H9 (cell line): ENCODE measurements at regions not wholly inside any gene's neighbourhood (a gene's known extent, or its start where the extent isn't known, plus 50 kb on each side); places are given as distances from the start of the nearest gene placed in this dataset.

Experiments
- DNase-seq: peaks from one replicate; pipeline ENCODE4 v3.0.0-alpha.2; 2017
- H2AFZ ChIP-seq: one replicate; pipeline ENCODE4 v1.6.1; 2013; ENCODE audit warnings: mild to moderate bottlenecking, low read length, control low read depth, moderate library complexity
- H2AK5ac ChIP-seq: 2 replicates; pipeline ENCODE4 v1.6.1; 2013; ENCODE audit warnings: low read length, control low read depth, mixed read lengths; ENCODE audit not compliant: insufficient read length
- H2BK120ac ChIP-seq: one replicate; pipeline ENCODE4 v1.6.1; 2013; ENCODE audit warnings: low read depth, mild to moderate bottlenecking, low read length, control low read depth, inconsistent platforms; ENCODE audit not compliant: poor library complexity, severe bottlenecking
- H2BK12ac ChIP-seq: 2 replicates; pipeline ENCODE4 v1.6.1; 2013; ENCODE audit warnings: low read length, control low read depth, mixed read lengths, low read depth; ENCODE audit not compliant: insufficient read length
- H2BK15ac ChIP-seq: 2 replicates; pipeline ENCODE4 v1.6.1; 2013; ENCODE audit warnings: low read depth, low read length, control low read depth
- H2BK20ac ChIP-seq: one replicate; pipeline ENCODE4 v1.6.1; 2013; ENCODE audit warnings: low read depth, mild to moderate bottlenecking, low read length, control low read depth, inconsistent platforms; ENCODE audit not compliant: poor library complexity, severe bottlenecking
- H2BK5ac ChIP-seq: 2 replicates; pipeline ENCODE4 v1.6.1; 2013; ENCODE audit warnings: low read length, control low read depth, mixed read lengths; ENCODE audit not compliant: insufficient read length
- H3K14ac ChIP-seq: 2 replicates; pipeline ENCODE4 v1.6.1; 2013; ENCODE audit warnings: low read length, control low read depth; ENCODE audit not compliant: insufficient read depth
- H3K18ac ChIP-seq: 2 replicates; pipeline ENCODE4 v1.6.1; 2013; ENCODE audit warnings: low read depth, mild to moderate bottlenecking, mixed read lengths, low read length, control low read depth; ENCODE audit not compliant: insufficient read length
- H3K23ac ChIP-seq: 2 replicates; pipeline ENCODE4 v1.6.1; 2013; ENCODE audit warnings: low read length, control low read depth, mixed read lengths, low read depth; ENCODE audit not compliant: insufficient read length
- H3K23me2 ChIP-seq: 2 replicates; pipeline ENCODE4 v1.6.1; 2013; ENCODE audit warnings: low read depth, mild to moderate bottlenecking, mixed read lengths, low read length, control low read depth; ENCODE audit not compliant: insufficient read length, poor library complexity, severe bottlenecking
- H3K27ac ChIP-seq: 2 replicates; pipeline ENCODE4 v1.5.1; 2013; ENCODE audit warnings: low read length, control low read depth, mixed read lengths, low read depth; ENCODE audit not compliant: insufficient read length
- H3K27me3 ChIP-seq: 2 replicates; pipeline ENCODE4 v1.6.1; 2013; ENCODE audit warnings: low read length, control low read depth, inconsistent platforms; ENCODE audit not compliant: insufficient read depth
- H3K4ac ChIP-seq: 2 replicates; pipeline ENCODE4 v1.6.1; 2013; ENCODE audit warnings: low read depth, mild to moderate bottlenecking, control low read depth, inconsistent platforms, low read length, moderate library complexity
- H3K4me1 ChIP-seq: 2 replicates; pipeline ENCODE4 v1.6.1; 2013; ENCODE audit warnings: low read length, control low read depth, inconsistent platforms; ENCODE audit not compliant: insufficient read depth
- H3K4me2 ChIP-seq: 2 replicates; pipeline ENCODE4 v1.6.1; 2013; ENCODE audit warnings: low read length, control low read depth, mixed read lengths; ENCODE audit not compliant: insufficient read length, insufficient read depth
- H3K56ac ChIP-seq: 2 replicates; pipeline ENCODE4 v1.6.1; 2013; ENCODE audit warnings: low read depth, mild to moderate bottlenecking, mixed read lengths, low read length, control low read depth; ENCODE audit not compliant: insufficient read length
- H3K79me1 ChIP-seq: 2 replicates; pipeline ENCODE4 v1.6.1; 2013; ENCODE audit warnings: low read depth, mild to moderate bottlenecking, moderate library complexity, low read length, control low read depth, inconsistent platforms; ENCODE audit not compliant: insufficient read depth, poor library complexity, severe bottlenecking
- H3K79me2 ChIP-seq: 2 replicates; pipeline ENCODE4 v1.6.1; 2013; ENCODE audit warnings: low read length, control low read depth, inconsistent platforms; ENCODE audit not compliant: insufficient read depth
- H3K9ac ChIP-seq: 2 replicates; pipeline ENCODE4 v1.6.1; 2013; ENCODE audit warnings: low read length, control low read depth, mixed read lengths; ENCODE audit not compliant: insufficient read length; ENCODE audit errors: extremely low read depth
- H3K9me3 ChIP-seq: one replicate; pipeline ENCODE4 v1.6.1; 2013; ENCODE audit warnings: low read depth, low read length, inconsistent platforms; ENCODE audit not compliant: control insufficient read depth
- H3T11ph ChIP-seq: one replicate; pipeline ENCODE4 v1.6.1; 2013; ENCODE audit warnings: mild to moderate bottlenecking, low read length, control low read depth, inconsistent platforms
- H4K20me1 ChIP-seq: one replicate; pipeline ENCODE4 v1.6.1; 2013; ENCODE audit not compliant: control insufficient read depth, insufficient read length, insufficient read depth
- H4K5ac ChIP-seq: 2 replicates; pipeline ENCODE4 v1.6.1; 2013; ENCODE audit warnings: low read depth, mild to moderate bottlenecking, mixed read lengths, low read length, control low read depth; ENCODE audit not compliant: insufficient read length
- H4K8ac ChIP-seq: replicated peaks from 2 replicates; pipeline ENCODE4 v1.6.1; 2013; ENCODE audit warnings: low read length, control low read depth, mixed read lengths, low read depth; ENCODE audit not compliant: insufficient read length
- H4K91ac ChIP-seq: 2 replicates; pipeline ENCODE4 v1.6.1; 2013; ENCODE audit warnings: low read depth, mild to moderate bottlenecking, moderate library complexity, mixed read lengths, low read length, control low read depth; ENCODE audit not compliant: insufficient read length
- H3K27ac Mint-ChIP-seq, 3 experiments: 2 replicates in 2 of 3; 3 replicates in 1 of 3; pipeline ENCODE4 v1.8.0; 2020 to 2021; ENCODE audit warnings: mixed read lengths in 3 of 3, mild to moderate bottlenecking in 1 of 3, moderate library complexity in 1 of 3
- H3K27me3 Mint-ChIP-seq: 2 replicates; pipeline ENCODE4 v1.8.0; 2021; ENCODE audit warnings: low read depth, mild to moderate bottlenecking, moderate library complexity, mixed read lengths
- H3K36me3 Mint-ChIP-seq, 3 experiments: 2 replicates in 2 of 3; 3 replicates in 1 of 3; pipeline ENCODE4 v1.8.0; 2020 to 2021; ENCODE audit warnings: low read depth in 3 of 3, mixed read lengths in 3 of 3; ENCODE audit not compliant: insufficient read depth in 1 of 3
- H3K4me1 Mint-ChIP-seq, 2 experiments: 2 replicates each; pipeline ENCODE4 v1.8.0; 2020; ENCODE audit warnings: mixed read lengths in 2 of 2
- H3K4me3 Mint-ChIP-seq, 2 experiments: 2 replicates in 1 of 2; 3 replicates in 1 of 2; pipeline ENCODE4 v1.8.0; 2020 to 2021; ENCODE audit warnings: mild to moderate bottlenecking in 2 of 2, mixed read lengths in 2 of 2, moderate library complexity in 1 of 2
- H3K9me3 Mint-ChIP-seq, 2 experiments: 2 replicates in 1 of 2; 3 replicates in 1 of 2; pipeline ENCODE4 v1.8.0; 2020; ENCODE audit warnings: mild to moderate bottlenecking in 2 of 2, mixed read lengths in 2 of 2, moderate library complexity in 1 of 2
- CTCF ChIP-seq: fragments of 200-600 bp; sonication (generic); conservative IDR thresholded peaks from 3 replicates; pipeline ENCODE4 v1.8.0; 2021; ENCODE audit warnings: antibody characterized with exemption, mild to moderate bottlenecking
- WGBS: extraction: QIAGEN DNeasy Blood & Tissue Kit; methylation state at CpG from one replicate; pipeline ENCODE4 v1.1.7; 2013; ENCODE audit warnings: missing lambda C conversion rate, low lambda C conversion rate, mixed read lengths; ENCODE audit not compliant: insufficient read length; ENCODE audit errors: extremely low coverage; 5-methylcytosine and 5-hydroxymethylcytosine counted together

- H2BK20ac ChIP-seq: no peak overlapping the region
- H3K4me1 Mint-ChIP-seq: no peaks in the 10 kb centered on the region
- H3K14ac ChIP-seq: no peak overlapping the region
- no CpG with 5 or more reads among the region's 2 CpGs for WGBS
- H2AK5ac ChIP-seq: no peak overlapping the region
- no peak overlapping the region for H3K23ac ChIP-seq
- H4K5ac ChIP-seq: no peak overlapping the region
- no peaks in the 10 kb centered on the region for H3K79me1 ChIP-seq
- H2AFZ ChIP-seq: no peak overlapping the region
- H3K56ac ChIP-seq: no peak overlapping the region
- no peak for DNase-seq
- H3K4me2 ChIP-seq: no peak overlapping the region
- no peaks in the 10 kb centered on the region for H3K27me3 ChIP-seq
- H3K27ac Mint-ChIP-seq: no peak overlapping the region
- TF ChIP-seq CTCF: no peak
- no peak overlapping the region for H4K8ac ChIP-seq
- no peaks in the 10 kb centered on the region for H3K79me2 ChIP-seq
- H2BK15ac ChIP-seq: no peak overlapping the region
- no peak overlapping the region for H3K4me3 Mint-ChIP-seq
- no peaks in the 10 kb centered on the region for H3K36me3 Mint-ChIP-seq
- H2BK12ac ChIP-seq: no peak overlapping the region
- H2BK120ac ChIP-seq: no peak overlapping the region
- H3K4ac ChIP-seq: no peak overlapping the region
- H3K27me3 Mint-ChIP-seq: no peaks in the 10 kb centered on the region; the same call in 1 of the 2 replicates
- no peak overlapping the region for H3K18ac ChIP-seq
- no peaks in the 10 kb centered on the region for H4K20me1 ChIP-seq
- H3K9me3 Mint-ChIP-seq: no peaks in the 10 kb centered on the region
- no peaks in the 10 kb centered on the region for H3K4me1 ChIP-seq
- H3K23me2 ChIP-seq: no peaks in the 10 kb centered on the region
- no peaks in the 10 kb centered on the region for H3K9me3 ChIP-seq
- H4K91ac ChIP-seq: no peak overlapping the region
- no peak overlapping the region for H3T11ph ChIP-seq
- no peak overlapping the region for H3K27ac ChIP-seq
- no peak overlapping the region for H2BK5ac ChIP-seq
- no peak overlapping the region for H3K9ac ChIP-seq
These were observed 138.4 kb downstream of the FAM161A start for GRCh38 chr2:61715506-61715905.
